ENCODE measurements at regions not wholly inside any gene's neighbourhood (a gene's known extent, or its start where the extent isn't known, plus 50 kb on each side); places are given as distances from the start of the nearest gene placed in this dataset.

DNA sequence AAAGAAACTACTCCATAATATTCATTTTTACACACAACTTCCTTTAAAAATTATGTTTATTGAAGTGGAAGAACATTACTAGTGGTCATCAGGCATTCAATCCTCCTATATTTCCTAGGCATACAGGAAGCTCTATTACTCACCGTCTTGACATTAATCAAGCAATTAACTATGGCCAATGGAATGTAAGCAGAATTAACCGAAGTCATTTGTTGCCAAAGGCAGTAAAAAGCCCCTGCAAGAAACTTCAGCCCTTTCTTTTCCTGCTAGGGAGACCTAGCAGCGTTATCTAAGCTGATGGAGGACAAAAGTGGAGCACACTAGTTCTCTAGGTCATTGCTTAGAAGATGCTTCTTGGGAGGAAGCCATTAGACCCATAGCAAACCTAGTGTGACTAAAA lies 399.6 kb downstream of the KCNH5 start:
- TF ChIP-seq, protein P1, sequence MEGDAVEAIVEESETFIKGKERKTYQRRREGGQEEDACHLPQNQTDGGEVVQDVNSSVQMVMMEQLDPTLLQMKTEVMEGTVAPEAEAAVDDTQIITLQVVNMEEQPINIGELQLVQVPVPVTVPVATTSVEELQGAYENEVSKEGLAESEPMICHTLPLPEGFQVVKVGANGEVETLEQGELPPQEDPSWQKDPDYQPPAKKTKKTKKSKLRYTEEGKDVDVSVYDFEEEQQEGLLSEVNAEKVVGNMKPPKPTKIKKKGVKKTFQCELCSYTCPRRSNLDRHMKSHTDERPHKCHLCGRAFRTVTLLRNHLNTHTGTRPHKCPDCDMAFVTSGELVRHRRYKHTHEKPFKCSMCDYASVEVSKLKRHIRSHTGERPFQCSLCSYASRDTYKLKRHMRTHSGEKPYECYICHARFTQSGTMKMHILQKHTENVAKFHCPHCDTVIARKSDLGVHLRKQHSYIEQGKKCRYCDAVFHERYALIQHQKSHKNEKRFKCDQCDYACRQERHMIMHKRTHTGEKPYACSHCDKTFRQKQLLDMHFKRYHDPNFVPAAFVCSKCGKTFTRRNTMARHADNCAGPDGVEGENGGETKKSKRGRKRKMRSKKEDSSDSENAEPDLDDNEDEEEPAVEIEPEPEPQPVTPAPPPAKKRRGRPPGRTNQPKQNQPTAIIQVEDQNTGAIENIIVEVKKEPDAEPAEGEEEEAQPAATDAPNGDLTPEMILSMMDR (IDR thresholded peaks at IDR 0.05; ENCODE audit: poor library complexity) = no peak
- TF ChIP-seq EZH2 (IDR thresholded peaks at IDR 0.05; ENCODE audit: borderline replicate concordance) (no peak), EZH2phosphoT487 (IDR thresholded peaks at IDR 0.05; ENCODE audit: low read depth, severe bottlenecking, unreplicated experiment) (no peak)

All from hepatocyte (in vitro differentiated cells).